ENCODE measurements at regions not wholly inside any gene's neighbourhood (a gene's known extent, or its start where the extent isn't known, plus 50 kb on each side); places are given as distances from the start of the nearest gene placed in this dataset.

- no peak for TF ChIP-seq EZH2 (IDR thresholded peaks at IDR 0.05; ENCODE audit: insufficient read depth, poor library complexity, severe bottlenecking)
- no peak for TF ChIP-seq EZH2phosphoT487 (IDR thresholded peaks at IDR 0.05; ENCODE audit: insufficient read depth, low read depth)
These were observed 490.4 kb downstream of the CENPC start for GRCh38 chr4:67054896-67055295.

Measured in GM23248 (cell line).